ENCODE measurements at regions not wholly inside any gene's neighbourhood (a gene's known extent, or its start where the extent isn't known, plus 50 kb on each side); places are given as distances from the start of the nearest gene placed in this dataset.

DNA sequence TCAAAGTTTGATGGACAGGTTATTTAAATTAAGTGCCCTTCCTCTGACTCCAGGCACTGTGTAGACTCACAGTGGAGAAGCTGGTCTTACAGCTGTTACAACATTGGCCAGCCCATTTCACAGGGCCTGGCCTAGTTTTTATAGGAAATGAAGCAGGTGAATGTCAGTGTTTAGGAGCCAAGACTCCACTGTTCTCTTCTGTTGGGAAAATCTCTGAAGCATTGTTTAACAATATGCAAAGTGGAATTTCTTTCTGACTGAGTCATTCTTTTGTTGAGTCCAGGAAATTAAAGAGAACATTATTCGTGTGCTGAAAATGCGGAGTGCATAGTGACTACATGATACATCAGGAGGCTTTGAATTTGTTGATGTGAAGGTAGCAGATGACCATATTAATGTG is 64.7 kb downstream of the ARRDC4 start:
- Mint-ChIP-seq H3K4me3 (no peak overlapping the region), H3K9me3 (peaks cover 0 to 7% of the 10 kb centered on the region in 2 donors), H3K27me3 (peaks cover 7% of the 10 kb centered on the region), H3K4me1 (no peaks in the 10 kb centered on the region), H3K27ac (no peak overlapping the region)
- no peak for ATAC-seq
- DNase-seq: no peak

DNA sequence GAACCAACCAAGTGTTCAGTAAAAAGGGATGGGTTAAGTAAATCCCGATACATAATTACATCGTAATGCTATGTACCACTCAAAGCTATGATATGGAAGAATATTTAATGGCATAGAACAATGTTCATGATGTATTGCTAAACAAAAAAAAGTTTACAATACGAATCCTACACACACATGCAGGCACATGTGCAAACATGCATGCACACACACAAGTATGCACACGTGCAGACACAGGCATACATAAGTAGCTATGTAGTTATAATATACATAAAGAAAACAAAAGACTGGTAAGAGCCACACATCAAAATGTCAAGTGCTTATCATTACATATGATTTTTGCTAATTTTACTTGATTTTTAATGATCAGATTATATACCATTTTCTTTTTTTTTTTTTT is 74.2 kb downstream of the ARRDC4 start:
- DNase-seq (no peak), ATAC-seq (no peak)
- H3K4me1 Mint-ChIP-seq: no peaks in the 10 kb centered on the region
- H3K9me3 Mint-ChIP-seq: no peaks in the 10 kb centered on the region
- no peak overlapping the region for H3K4me3 Mint-ChIP-seq
- H3K27me3 Mint-ChIP-seq: no peaks in the 10 kb centered on the region
- H3K27ac Mint-ChIP-seq: no peak overlapping the region

DNA sequence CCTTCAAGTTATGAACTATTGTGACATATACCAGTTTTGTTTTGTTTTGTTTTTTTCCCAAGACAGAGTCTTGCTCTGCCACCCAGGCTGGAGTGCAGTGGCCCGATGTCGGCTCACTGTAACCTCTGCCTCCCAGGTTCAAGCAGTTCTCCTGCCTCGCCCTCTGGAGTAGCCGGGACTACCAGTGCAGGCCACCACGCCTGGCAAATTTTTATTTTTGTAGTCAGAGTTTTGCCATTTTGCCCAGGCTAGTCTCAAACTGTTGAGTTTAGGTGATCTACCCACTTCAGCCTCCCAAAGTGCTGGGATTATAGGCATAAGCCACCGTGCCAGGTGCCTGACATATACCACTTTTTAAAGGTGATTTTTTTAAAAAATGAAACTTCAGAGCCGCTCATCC is 74.6 kb downstream of the ARRDC4 start:
- no peak overlapping the region for H3K27ac Mint-ChIP-seq
- no peaks in the 10 kb centered on the region for H3K9me3 Mint-ChIP-seq
- H3K27me3 Mint-ChIP-seq: no peaks in the 10 kb centered on the region
- no peaks in the 10 kb centered on the region for H3K4me1 Mint-ChIP-seq
- DNase-seq (no peak), ATAC-seq (no peak)
- no peak overlapping the region for H3K4me3 Mint-ChIP-seq

DNA sequence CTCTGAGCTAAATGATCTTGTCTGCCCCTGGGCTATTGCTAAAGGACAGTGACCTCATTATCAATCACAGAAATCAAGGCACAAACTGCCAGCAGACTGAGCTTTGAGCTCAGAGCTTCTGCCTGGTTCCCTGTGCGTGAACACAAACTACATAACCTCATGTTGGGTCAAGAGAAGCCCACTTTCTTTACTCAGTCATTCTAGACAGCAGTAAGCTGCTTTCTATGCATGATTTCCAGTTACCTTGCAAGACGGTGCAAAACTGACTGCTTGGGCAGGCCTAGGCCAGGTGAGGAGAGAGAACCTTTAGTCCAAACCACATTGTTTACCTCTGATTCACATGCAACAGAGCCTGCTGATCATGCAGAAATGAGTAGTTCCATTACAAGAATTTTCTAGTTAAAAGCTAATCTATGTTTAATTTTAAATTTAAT is 75.1 kb downstream of the ARRDC4 start:
- no peaks in the 10 kb centered on the region for H3K27me3 Mint-ChIP-seq
- no peak for ATAC-seq
- H3K4me3 Mint-ChIP-seq: no peak overlapping the region
- no peak for DNase-seq
- no peak overlapping the region for H3K27ac Mint-ChIP-seq
- no peaks in the 10 kb centered on the region for H3K4me1 Mint-ChIP-seq
- no peaks in the 10 kb centered on the region for H3K9me3 Mint-ChIP-seq

DNA sequence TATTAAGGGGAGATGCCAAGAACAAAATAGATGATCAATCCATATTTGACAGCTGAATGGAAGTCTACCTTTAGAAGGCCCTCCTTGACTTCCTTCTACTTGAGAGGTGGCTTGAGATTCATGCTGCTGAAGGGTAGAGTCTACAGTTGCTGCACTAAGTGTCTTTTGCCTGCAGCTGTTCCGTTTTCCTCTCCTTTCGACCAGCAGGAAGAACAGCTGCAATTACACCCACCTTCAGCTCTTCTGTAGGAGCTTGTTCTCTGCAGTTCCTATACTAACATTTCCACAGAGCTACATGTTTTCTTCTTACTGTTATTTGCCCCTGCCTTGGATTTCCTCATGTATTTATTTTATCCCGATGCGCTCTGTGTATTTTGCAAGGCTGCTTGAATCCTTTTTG is 79.1 kb downstream of the ARRDC4 start:
- Mint-ChIP-seq H3K27me3 (peaks cover 6% of the 10 kb centered on the region), H3K4me3 (no peak overlapping the region), H3K27ac (no peak overlapping the region), H3K9me3 (no peaks in the 10 kb centered on the region), H3K4me1 (no peaks in the 10 kb centered on the region)
- ATAC-seq (no peak), DNase-seq (no peak)

DNA sequence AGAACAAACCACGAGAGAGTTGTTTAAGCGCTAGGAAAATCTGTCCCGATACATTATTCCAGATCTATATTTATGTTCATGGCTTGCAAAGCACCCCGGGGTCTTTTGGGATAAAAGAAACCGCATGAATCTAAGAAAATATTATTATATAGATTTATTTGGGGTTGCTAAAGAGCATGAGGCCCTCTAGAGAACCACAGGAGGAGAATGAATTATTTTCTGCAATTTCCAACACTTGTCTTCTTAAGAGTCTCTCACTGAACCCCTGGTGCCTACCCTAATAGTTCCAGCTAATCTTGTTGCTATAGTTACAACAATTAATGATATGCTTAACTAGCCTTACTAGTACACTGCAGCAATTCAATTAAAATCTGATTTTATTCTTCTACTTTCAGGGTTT is 79.6 kb downstream of the ARRDC4 start:
- ATAC-seq: no peak
- no peaks in the 10 kb centered on the region for H3K9me3 Mint-ChIP-seq
- no peak for DNase-seq
- H3K27me3 Mint-ChIP-seq: peaks cover 8% of the 10 kb centered on the region
- H3K27ac Mint-ChIP-seq: no peak overlapping the region
- H3K4me1 Mint-ChIP-seq: no peaks in the 10 kb centered on the region
- H3K4me3 Mint-ChIP-seq: no peak overlapping the region

DNA sequence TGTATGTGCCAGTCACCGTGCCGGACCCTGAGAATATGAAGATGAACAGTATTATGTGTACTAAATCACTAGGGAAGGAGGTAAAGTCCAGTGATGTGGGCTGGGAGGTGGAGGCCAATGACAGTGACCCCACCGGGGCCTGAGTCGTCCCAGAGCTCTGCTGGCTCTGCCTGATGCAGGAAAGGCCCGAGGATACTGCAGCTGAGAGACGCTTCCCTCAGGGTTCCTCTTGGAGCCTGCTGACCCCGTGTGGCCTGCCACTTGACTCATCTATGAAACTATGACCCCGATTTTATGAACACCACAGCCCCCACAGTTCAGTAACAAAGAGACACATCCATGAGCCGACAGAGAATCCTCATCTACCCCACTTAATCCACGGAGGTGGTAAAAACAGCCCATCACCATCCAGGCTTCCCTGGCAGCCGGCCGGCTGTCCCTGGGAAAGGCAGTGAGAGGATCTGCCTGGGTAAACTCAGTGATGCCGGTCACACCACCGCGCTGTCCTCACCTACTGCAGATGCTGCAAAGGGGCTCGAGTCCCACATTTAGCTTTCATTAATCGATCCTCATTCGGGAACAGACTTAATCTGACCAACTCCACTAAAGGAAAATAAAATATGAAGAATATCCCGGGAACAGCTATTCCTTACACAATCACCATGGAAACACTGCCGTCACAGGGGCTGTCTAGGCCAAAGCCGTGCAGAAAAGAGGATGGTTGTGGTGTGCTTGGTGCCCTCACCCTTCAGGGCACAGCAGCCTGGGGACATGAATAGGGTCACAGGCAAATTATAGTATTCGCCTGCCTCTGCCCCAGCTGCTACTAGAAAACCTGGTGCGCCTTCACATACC is 82.9 kb downstream of the ARRDC4 start:
- no peak for ATAC-seq
- H3K9me3 Mint-ChIP-seq: no peaks in the 10 kb centered on the region
- no peak overlapping the region for H3K4me3 Mint-ChIP-seq
- no peaks in the 10 kb centered on the region for H3K4me1 Mint-ChIP-seq
- H3K27me3 Mint-ChIP-seq: peaks cover 8% of the 10 kb centered on the region
- no peak for DNase-seq
- H3K27ac Mint-ChIP-seq: no peak overlapping the region

DNA sequence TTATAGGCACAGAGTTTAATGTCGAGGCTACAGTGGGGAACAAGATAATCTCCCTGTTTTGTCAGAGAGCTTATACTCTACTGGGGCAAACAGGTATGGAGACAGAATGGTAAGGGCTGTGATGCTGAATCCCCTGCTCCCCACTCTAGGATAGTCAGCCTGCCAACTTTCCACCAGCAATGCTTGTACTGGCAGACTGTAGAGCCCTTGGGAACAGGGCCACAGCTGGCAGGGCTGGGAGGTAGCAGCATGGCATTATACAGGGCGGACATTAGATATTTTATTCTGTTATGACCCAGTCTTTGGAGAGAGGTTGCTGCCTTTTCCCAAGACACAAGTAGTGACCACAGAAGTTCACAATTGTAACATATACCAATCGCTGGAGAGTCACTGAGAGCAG is 91.2 kb downstream of the ARRDC4 start:
- Mint-ChIP-seq H3K27ac (no peak overlapping the region), H3K4me1 (no peaks in the 10 kb centered on the region), H3K4me3 (no peak overlapping the region), H3K27me3 (peaks cover 7% of the 10 kb centered on the region), H3K9me3 (peaks cover 6 to 10% of the 10 kb centered on the region in 2 donors)
- ATAC-seq: no peak
- DNase-seq: no peak

DNA sequence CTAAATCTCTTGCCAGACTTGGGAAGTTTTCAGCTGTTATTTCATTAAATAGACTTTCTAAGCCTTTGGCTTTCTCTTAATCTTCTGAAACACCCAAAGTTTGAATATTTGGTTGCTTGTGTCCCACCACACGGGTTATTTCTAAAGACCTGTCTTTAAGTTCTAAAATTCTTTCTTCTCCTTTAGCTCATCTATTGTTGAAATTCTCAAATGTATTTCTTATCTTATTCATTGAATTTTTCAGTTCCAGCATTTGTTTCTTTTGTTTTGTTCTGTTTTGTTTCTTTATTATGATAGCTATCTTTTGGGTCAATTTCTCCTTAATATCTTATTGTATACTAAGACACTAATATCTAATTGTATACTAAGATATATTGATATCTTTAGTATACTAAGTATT is 97.0 kb downstream of the ARRDC4 start:
- ATAC-seq: no peak
- Mint-ChIP-seq H3K9me3 (peaks cover 15 to 32% of the 10 kb centered on the region in 2 donors), H3K4me1 (no peaks in the 10 kb centered on the region)

DNA sequence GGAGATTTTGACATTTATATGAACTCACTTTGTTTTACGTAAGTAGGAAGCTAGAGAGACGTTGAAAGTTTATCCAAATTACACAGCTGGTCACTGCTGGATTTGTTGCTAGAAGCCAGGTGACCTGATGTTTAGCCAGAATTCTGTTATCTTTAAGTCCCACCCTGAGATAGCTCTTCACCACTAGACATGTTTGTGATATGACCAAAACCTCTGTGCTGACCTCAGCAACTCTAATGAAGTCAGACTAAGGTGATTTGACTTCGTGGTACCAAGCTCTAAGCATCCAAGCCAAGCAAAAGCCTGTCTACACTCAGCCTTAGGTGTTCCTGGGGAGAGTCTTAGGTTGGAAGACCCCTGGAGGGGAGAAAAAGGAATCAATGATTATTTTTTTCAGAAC is 102.4 kb downstream of the ARRDC4 start:
- no peaks in the 10 kb centered on the region for H3K4me1 Mint-ChIP-seq
- H3K27ac Mint-ChIP-seq: no peak overlapping the region
- peaks cover 10 to 18% of the 10 kb centered on the region in 2 donors for H3K9me3 Mint-ChIP-seq
- DNase-seq (no peak), ATAC-seq (no peak)
- no peak overlapping the region for H3K4me3 Mint-ChIP-seq
- peaks cover 9% of the 10 kb centered on the region for H3K27me3 Mint-ChIP-seq

More for the DNA sequence above, 97.0 kb downstream of the ARRDC4 start:
- Mint-ChIP-seq H3K4me3 (no peak overlapping the region), H3K27me3 (peaks cover 16% of the 10 kb centered on the region), H3K27ac (no peak overlapping the region)
- DNase-seq: no peak

DNA sequence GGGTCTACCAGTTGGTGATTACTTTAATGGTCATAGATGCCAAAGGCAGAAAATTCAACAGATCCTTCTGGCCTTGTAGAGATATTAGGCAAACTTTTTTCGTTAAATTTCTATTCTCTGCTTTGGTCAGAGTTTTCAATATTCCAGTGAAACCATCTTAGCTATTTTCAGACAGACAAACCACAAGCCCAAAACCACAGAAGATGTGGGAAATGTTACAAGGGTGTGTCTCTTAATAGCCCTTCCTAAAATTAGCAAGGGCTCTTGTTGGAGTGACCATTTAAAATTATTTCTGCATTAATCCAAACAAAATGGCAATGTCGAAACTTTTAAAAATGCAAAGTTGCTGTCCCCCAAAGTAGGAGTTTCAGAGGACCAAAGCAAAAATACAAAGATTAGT is 102.8 kb downstream of the ARRDC4 start:
- Mint-ChIP-seq H3K4me1 (no peaks in the 10 kb centered on the region), H3K9me3 (peaks cover 10 to 15% of the 10 kb centered on the region in 2 donors), H3K4me3 (no peak overlapping the region), H3K27me3 (peaks cover 9% of the 10 kb centered on the region), H3K27ac (no peak overlapping the region)
- ATAC-seq (no peak), DNase-seq (no peak)

DNA sequence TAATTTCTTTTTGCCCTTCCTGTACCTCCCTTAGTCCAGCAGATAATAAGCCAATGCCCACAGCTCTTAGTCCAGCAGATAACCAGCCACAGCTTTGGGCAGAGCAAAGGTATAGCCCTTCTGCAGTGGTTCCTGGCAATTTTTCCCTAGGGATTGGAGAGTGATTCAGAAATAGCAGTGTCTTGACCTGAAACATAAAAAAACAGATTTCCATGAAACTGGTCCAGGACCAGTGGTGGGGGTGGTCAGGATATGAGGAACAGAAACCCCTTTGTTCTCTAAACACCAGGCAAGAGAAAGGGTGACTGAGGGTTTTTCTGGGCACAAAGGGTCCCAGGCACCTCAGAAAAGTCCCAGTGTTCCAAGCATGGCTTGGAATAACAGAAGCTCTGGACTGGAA is 103.4 kb downstream of the ARRDC4 start:
- Mint-ChIP-seq H3K9me3 (peaks cover 10% of the 10 kb centered on the region in 2 donors), H3K27me3 (peaks cover 9% of the 10 kb centered on the region), H3K27ac (no peak overlapping the region), H3K4me3 (no peak overlapping the region), H3K4me1 (no peaks in the 10 kb centered on the region)
- no peak for ATAC-seq
- no peak for DNase-seq

DNA sequence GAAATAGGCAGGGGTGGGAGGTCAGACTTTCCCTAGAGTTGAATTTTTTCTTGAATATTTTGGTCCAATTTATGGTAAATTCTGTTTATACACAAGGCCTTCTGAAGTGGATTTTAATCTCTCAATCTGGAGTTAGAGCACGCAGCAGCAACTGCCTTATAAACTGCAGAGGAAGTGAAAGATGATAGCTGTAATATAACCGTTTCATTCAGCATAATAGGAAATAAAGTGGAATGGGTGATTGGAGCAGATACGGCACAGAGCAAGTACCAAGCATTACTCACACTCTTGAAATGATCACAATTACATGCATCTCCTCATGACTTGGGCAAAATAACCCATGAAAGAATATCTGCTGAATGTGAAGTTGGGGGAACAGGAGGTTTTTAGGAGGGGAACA is 106.8 kb downstream of the ARRDC4 start:
- no peaks in the 10 kb centered on the region for H3K9me3 Mint-ChIP-seq
- H3K4me3 Mint-ChIP-seq: no peak overlapping the region
- DNase-seq (no peak), ATAC-seq (no peak)
- H3K4me1 Mint-ChIP-seq: no peaks in the 10 kb centered on the region
- no peaks in the 10 kb centered on the region for H3K27me3 Mint-ChIP-seq
- H3K27ac Mint-ChIP-seq: no peak overlapping the region

DNA sequence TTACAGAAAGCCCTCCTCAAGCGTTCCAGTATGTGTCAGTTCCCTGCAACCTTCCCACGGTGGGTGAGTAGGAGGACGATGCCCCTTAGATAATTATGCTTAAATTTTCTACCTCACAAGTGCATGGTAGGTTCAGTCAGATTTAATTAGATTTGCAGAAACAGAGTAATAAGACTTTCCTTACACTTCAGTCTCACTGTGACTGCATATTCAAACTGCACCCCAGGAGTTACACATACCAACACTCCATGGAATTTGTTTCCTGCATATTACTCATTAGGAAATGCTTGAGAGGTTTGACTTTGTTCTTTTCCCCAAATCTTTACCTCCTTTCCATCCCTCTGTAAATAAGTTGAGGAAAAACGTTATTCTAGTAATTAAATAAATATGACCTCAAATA is 108.8 kb downstream of the ARRDC4 start:
- Mint-ChIP-seq H3K9me3 (no peaks in the 10 kb centered on the region), H3K4me1 (no peaks in the 10 kb centered on the region), H3K4me3 (no peak overlapping the region), H3K27me3 (no peaks in the 10 kb centered on the region), H3K27ac (no peak overlapping the region)
- DNase-seq (no peak), ATAC-seq (no peak)

DNA sequence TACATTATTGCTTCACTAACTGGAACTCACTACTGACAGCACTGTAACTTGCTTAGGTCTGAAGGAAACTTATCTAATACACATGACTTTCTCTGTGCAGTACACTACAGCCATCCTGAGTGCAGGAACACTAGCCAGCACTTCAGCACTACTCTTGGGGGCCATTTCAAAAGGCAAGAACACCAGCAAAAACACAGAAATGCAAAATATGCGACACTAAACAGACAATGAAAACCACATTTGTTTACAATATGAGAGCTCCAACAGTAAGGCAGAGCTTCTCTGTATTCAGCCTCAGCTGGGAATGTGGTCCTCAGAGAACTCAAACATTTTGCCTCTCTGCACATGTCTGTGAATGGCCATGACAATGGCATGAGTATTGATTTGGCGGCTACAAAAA is 109.6 kb downstream of the ARRDC4 start:
- ATAC-seq (no peak), DNase-seq (no peak)
- Mint-ChIP-seq H3K27ac (no peak overlapping the region), H3K9me3 (no peaks in the 10 kb centered on the region), H3K4me1 (no peaks in the 10 kb centered on the region), H3K27me3 (no peaks in the 10 kb centered on the region), H3K4me3 (no peak overlapping the region)

DNA sequence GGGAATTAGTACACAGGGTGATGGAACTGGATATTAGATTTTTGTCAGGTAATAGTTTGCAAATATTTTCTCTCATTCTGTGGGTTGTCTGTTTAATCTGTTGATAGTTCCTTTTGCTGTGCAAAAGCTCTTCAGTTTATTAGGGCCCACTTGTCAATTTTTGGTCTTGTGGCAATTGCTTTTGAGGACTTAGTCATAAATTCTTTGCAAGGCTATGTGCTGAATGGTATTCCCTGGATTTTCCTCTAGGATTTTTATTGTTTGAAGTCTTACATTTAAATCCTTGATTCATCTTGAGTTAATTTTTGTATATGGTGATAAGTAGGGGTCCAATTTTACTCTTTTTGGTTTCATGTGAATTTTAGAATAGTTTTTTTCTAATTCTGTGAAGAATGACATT is 111.3 kb downstream of the ARRDC4 start:
- H3K9me3 Mint-ChIP-seq: no peaks in the 10 kb centered on the region
- ATAC-seq: no peak
- no peak overlapping the region for H3K4me3 Mint-ChIP-seq
- H3K27me3 Mint-ChIP-seq: no peaks in the 10 kb centered on the region
- H3K4me1 Mint-ChIP-seq: no peaks in the 10 kb centered on the region
- no peak overlapping the region for H3K27ac Mint-ChIP-seq
- DNase-seq: no peak

DNA sequence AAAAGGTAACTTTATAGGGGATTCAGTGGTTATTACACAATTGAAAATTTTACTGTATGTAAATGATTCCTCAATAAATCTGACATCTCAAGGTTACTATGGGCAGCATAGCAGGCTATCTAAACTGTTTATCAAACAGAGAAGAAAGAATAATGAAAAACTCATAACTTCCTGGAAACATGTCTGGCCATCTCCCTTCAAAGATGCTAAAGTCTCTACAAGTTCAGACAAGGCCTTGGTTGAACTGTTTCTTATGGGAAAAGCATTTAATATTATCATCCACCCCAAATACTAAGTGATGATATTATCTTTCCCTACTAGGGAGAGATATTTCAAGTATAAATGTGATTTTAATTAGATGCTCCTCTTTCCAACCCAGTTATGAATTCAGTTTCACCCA is 114.9 kb downstream of the ARRDC4 start:
- Mint-ChIP-seq H3K9me3 (no peaks in the 10 kb centered on the region), H3K4me1 (no peaks in the 10 kb centered on the region), H3K27me3 (no peaks in the 10 kb centered on the region), H3K27ac (no peak overlapping the region), H3K4me3 (no peak overlapping the region)
- DNase-seq: no peak
- no peak for ATAC-seq
